Gastrocnemius medialis (tissue), 4 donors: ENCODE measurements at regions not wholly inside any gene's neighbourhood (a gene's known extent, or its start where the extent isn't known, plus 50 kb on each side); places are given as distances from the start of the nearest gene placed in this dataset.
"Not testable (repeated sequence)": the region's sequence is repeated elsewhere in the genome, so short reads cannot be mapped to it uniquely, and the experiment has no call there.

Experiments
- CTCF ChIP-seq, 5 experiments: fragments of 450-650 bp in 3 of 5; fragments of 200-600 bp in 2 of 5; sonication (generic) in 2 of 5; IDR thresholded peaks in 4 of 5; conservative IDR thresholded peaks in 1 of 5; 1 replicate in 4 of 5; 2 replicates in 1 of 5; pipeline ENCODE4 v1.5.1; 2016 to 2019; ENCODE audit warnings: antibody characterized with exemption in 5 of 5, mild to moderate bottlenecking in 3 of 5, moderate library complexity in 3 of 5
- POLR2A ChIP-seq, 2 donors: fragments of 450-650 bp; IDR thresholded peaks; one replicate each; pipeline ENCODE4 v1.6.1; 2017; ENCODE audit warnings: antibody characterized with exemption in 2 of 2, mild to moderate bottlenecking in 2 of 2, moderate library complexity in 2 of 2

- not testable (repeated sequence) for TF ChIP-seq CTCF (IDR thresholded peaks at IDR 0.05 in 4 of 5, conservative IDR thresholded peaks at IDR 0.05 in 1 of 5); POLR2A (IDR thresholded peaks at IDR 0.05)
These were observed 109.4 kb downstream of the ZNF429 start for GRCh38 chr19:21614776-21615175.
